ENCODE measurements at regions not wholly inside any gene's neighbourhood (a gene's known extent, or its start where the extent isn't known, plus 50 kb on each side); places are given as distances from the start of the nearest gene placed in this dataset.

DNA sequence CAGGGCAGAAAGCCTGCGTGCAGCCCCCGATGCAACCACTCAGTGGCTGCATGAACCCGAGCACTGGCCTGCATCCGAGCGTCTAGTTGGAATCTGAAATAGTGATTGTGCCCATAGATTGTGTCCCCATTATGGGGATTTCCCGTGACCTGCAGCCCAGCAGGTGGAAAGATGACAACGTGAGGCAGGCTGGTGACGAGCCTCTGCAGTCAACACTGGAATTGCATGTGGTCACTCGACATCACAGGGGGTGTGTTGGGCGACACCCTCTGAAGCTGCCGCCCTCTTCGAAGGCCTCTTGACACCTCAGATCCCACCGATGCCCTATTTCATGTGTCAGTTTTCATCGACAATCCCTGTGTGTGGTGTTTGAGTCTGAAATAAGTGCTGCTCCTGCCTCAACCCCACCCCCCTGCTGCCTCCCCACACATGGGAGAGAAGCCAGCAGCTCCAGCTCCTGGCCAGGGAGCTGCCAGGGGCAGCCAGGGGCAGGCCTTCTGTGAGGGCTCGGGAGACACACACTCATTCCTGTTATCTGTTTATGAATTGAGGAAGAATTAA lies 172.0 kb upstream of the B3GAT1 start:
- TF ChIP-seq EZH2 (IDR thresholded peaks at IDR 0.05; ENCODE audit: borderline replicate concordance, low read depth, low read length) (no peak), BRF1 (IDR thresholded peaks at IDR 0.05; ENCODE audit: borderline replicate concordance, extremely low read depth, insufficient read length) (no peak), KLF13 (tag; IDR thresholded peaks at IDR 0.05; ENCODE audit: borderline replicate concordance, low read depth) (no peak), POLR2A (conservative IDR thresholded peaks at IDR 0.05) (no peak), DLX4 (CRISPR knock-in tag; IDR thresholded peaks at IDR 0.05) (no peak), SP1 (CRISPR knock-in tag; IDR thresholded peaks at IDR 0.05) (no peak), YBX1 (IDR thresholded peaks at IDR 0.05) (no peak)
- TF ChIP-seq, protein P1, sequence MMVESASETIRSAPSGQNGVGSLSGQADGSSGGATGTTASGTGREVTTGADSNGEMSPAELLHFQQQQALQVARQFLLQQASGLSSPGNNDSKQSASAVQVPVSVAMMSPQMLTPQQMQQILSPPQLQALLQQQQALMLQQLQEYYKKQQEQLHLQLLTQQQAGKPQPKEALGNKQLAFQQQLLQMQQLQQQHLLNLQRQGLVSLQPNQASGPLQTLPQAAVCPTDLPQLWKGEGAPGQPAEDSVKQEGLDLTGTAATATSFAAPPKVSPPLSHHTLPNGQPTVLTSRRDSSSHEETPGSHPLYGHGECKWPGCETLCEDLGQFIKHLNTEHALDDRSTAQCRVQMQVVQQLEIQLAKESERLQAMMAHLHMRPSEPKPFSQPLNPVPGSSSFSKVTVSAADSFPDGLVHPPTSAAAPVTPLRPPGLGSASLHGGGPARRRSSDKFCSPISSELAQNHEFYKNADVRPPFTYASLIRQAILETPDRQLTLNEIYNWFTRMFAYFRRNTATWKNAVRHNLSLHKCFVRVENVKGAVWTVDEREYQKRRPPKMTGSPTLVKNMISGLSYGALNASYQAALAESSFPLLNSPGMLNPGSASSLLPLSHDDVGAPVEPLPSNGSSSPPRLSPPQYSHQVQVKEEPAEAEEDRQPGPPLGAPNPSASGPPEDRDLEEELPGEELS (CRISPR knock-in tag; IDR thresholded peaks at IDR 0.05; ENCODE audit: borderline replicate concordance): no peak
